Gastrocnemius medialis (tissue), 4 donors: ENCODE measurements at regions not wholly inside any gene's neighbourhood (a gene's known extent, or its start where the extent isn't known, plus 50 kb on each side); places are given as distances from the start of the nearest gene placed in this dataset.

Experiments used
- POLR2A ChIP-seq, 2 donors: fragments of 450-650 bp; IDR thresholded peaks; one replicate each; pipeline ENCODE4 v1.6.1; 2017; ENCODE audit warnings: antibody characterized with exemption in 2 of 2, mild to moderate bottlenecking in 2 of 2, moderate library complexity in 2 of 2
- TF ChIP-seq, protein P1 (sequence below), 5 experiments: fragments of 450-650 bp in 3 of 5; fragments of 200-600 bp in 2 of 5; sonication (generic) in 2 of 5; IDR thresholded peaks in 4 of 5; conservative IDR thresholded peaks in 1 of 5; 1 replicate in 4 of 5; 2 replicates in 1 of 5; pipeline ENCODE4 v1.5.1; 2016 to 2019; ENCODE audit warnings: antibody characterized with exemption in 5 of 5, mild to moderate bottlenecking in 3 of 5, moderate library complexity in 3 of 5

DNA sequence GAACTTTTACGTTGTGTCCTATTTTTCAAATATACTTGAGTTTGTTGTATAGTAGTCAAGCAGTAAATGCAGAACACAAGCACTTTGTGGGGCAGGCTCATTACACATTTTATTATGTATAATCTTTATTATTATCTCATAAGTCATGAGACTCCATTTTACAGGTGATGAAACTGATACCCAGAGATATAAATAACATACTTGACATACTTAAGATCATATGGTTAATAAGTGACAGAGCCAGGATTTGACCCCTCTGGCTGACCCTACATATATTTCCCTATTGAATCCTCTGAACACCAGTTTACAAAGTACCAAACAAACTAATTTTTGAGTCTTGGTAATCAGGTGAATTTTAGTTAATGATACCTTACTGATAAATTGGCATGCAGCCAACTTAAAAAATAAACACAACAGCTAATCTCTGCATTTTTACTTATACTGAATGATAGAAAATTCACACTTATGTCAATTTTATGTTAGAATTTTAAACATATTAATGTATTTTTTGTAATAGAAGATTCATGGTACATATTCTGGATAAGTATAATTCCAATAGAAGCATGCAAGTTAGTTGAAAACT, 305.0 kb upstream of the MEF2C start:
- TF ChIP-seq POLR2A (IDR thresholded peaks at IDR 0.05) = no peak
- TF ChIP-seq, protein P1, sequence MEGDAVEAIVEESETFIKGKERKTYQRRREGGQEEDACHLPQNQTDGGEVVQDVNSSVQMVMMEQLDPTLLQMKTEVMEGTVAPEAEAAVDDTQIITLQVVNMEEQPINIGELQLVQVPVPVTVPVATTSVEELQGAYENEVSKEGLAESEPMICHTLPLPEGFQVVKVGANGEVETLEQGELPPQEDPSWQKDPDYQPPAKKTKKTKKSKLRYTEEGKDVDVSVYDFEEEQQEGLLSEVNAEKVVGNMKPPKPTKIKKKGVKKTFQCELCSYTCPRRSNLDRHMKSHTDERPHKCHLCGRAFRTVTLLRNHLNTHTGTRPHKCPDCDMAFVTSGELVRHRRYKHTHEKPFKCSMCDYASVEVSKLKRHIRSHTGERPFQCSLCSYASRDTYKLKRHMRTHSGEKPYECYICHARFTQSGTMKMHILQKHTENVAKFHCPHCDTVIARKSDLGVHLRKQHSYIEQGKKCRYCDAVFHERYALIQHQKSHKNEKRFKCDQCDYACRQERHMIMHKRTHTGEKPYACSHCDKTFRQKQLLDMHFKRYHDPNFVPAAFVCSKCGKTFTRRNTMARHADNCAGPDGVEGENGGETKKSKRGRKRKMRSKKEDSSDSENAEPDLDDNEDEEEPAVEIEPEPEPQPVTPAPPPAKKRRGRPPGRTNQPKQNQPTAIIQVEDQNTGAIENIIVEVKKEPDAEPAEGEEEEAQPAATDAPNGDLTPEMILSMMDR (IDR thresholded peaks at IDR 0.05 in 4 of 5, conservative IDR thresholded peaks at IDR 0.05 in 1 of 5) = no peak
